PC-9 (cell line): ENCODE measurements at regions not wholly inside any gene's neighbourhood (a gene's known extent, or its start where the extent isn't known, plus 50 kb on each side); places are given as distances from the start of the nearest gene placed in this dataset.

ENCODE experiments used
- BruUV-seq: library from RNA; stranded (reverse); fragments of 400-500 nt; replicated peaks from 2 replicates; lab custom pipeline; 2021; lab: Mats Ljungman, UMichigan
- CTCF ChIA-PET: fragments of 300-600 bp; sonication (Branson Sonifier 250); formaldehyde crosslinking; loops from one replicate; lab custom pipeline; 2022; ENCODE audit warnings: antibody characterized with exemption; lab: Charles Lee
- POLR2A ChIA-PET: fragments of 300-600 bp; sonication (Branson Sonifier 250); formaldehyde crosslinking; loops from one replicate; lab custom pipeline; 2022; ENCODE audit warnings: antibody characterized with exemption; ENCODE audit not compliant: unreplicated experiment; lab: Charles Lee
- DNase-seq, 2 experiments: peaks; one replicate each; pipeline versions ENCODE4 v3.0.0 to v3.0.0-alpha.2; 2015 to 2022; ENCODE audit warnings: mixed read lengths in 1 of 2
- H2AFZ ChIP-seq: fragments of 200-600 bp; sonication (generic); 2 replicates; pipeline ENCODE4 v1.8.1; 2017; ENCODE audit warnings: antibody characterized with exemption
- H3F3A ChIP-seq: fragments of 200-600 bp; sonication (generic); 2 replicates; pipeline ENCODE4 v1.8.1; 2017; ENCODE audit warnings: antibody characterized with exemption, mild to moderate bottlenecking, low read depth; ENCODE audit not compliant: insufficient read depth
- H3K27ac ChIP-seq: fragments of 200-600 bp; sonication (generic); 2 replicates; pipeline ENCODE4 v1.6.1; 2016; ENCODE audit warnings: mixed run types
- H3K27me3 ChIP-seq: fragments of 200-600 bp; sonication (generic); 2 replicates; pipeline ENCODE4 v1.6.1; 2016; ENCODE audit warnings: low read depth, mixed run types; ENCODE audit not compliant: insufficient read depth
- H3K36me3 ChIP-seq: fragments of 200-600 bp; sonication (generic); 2 replicates; pipeline ENCODE4 v1.6.1; 2016; ENCODE audit warnings: low read depth, mixed run types
- H3K4me1 ChIP-seq: fragments of 200-600 bp; sonication (generic); replicated peaks from 2 replicates; pipeline ENCODE4 v1.6.1; 2016; ENCODE audit warnings: mixed run types; ENCODE audit not compliant: insufficient read depth
- H3K4me2 ChIP-seq: fragments of 200-600 bp; sonication (generic); 2 replicates; pipeline ENCODE4 v1.6.1; 2017; ENCODE audit warnings: mixed run types
- H3K4me3 ChIP-seq: fragments of 200-600 bp; sonication (generic); 2 replicates; pipeline ENCODE4 v1.6.1; 2016; ENCODE audit warnings: mixed run types
- H3K79me2 ChIP-seq: fragments of 200-600 bp; sonication (generic); 2 replicates; pipeline ENCODE4 v1.6.1; 2017; ENCODE audit warnings: low read depth, mixed run types
- H3K9me2 ChIP-seq: fragments of 200-600 bp; sonication (generic); 2 replicates; pipeline ENCODE4 v1.8.1; 2017; ENCODE audit warnings: mild to moderate bottlenecking; ENCODE audit not compliant: insufficient read depth
- H3K9me3 ChIP-seq: fragments of 200-600 bp; sonication (generic); 2 replicates; pipeline ENCODE4 v1.8.1; 2016; ENCODE audit warnings: low read depth; ENCODE audit not compliant: insufficient read depth
- H4K20me1 ChIP-seq: fragments of 200-600 bp; sonication (generic); 2 replicates; pipeline ENCODE4 v1.8.1; 2017; ENCODE audit not compliant: insufficient read depth
- CTCF ChIP-seq: fragments of 200-600 bp; sonication (generic); conservative IDR thresholded peaks from 2 replicates; pipeline ENCODE4 v1.6.1; 2017; ENCODE audit warnings: mixed run types, antibody characterized with exemption, mild to moderate bottlenecking, moderate library complexity
- EZH2 ChIP-seq: fragments of 200-600 bp; sonication (generic); IDR thresholded peaks from 2 replicates; pipeline ENCODE4 v1.8.0; 2017; ENCODE audit warnings: antibody characterized with exemption, low read depth
- intact Hi-C: fragments of 100-400 bp; cut with micrococcal nuclease; formaldehyde crosslinking; loops from one replicate; pipeline ENCODE4 v1.10.0; 2022; ENCODE audit not compliant: unreplicated experiment

GRCh38 chr10:29098423-29098822, 190.4 kb upstream of the LYZL1 start:
- Histone ChIP-seq H3K4me1 (peaks cover 17% of the 10 kb centered on the region), H3K9me3 (no peaks in the 10 kb centered on the region), H3K4me2 (no peak overlapping the region), H3K27ac (no peak overlapping the region), H3K9me2 (no peaks in the 10 kb centered on the region), H3K79me2 (no peaks in the 10 kb centered on the region), H3F3A (peaks cover 9% of the 10 kb centered on the region; the same call in 1 of the 2 replicates), H3K27me3 (no peaks in the 10 kb centered on the region), H4K20me1 (no peaks in the 10 kb centered on the region), H3K36me3 (no peaks in the 10 kb centered on the region), H3K4me3 (no peak overlapping the region), H2AFZ (no peak overlapping the region)
- no peak for DNase-seq
- intact Hi-C loops: loop anchor here (2.0 kb wide), 1 partner anchor 34 kb away; no protein-coding TSS in a partner anchor
- TF ChIP-seq EZH2 (no peak), CTCF (no peak)
- no TSS peak for BruUV-seq
- CTCF ChIA-PET: no interaction called here
- POLR2A ChIA-PET: interaction anchor here (0.7 kb wide), 1 partner anchor 27 kb away, joined by 6 read pairs; no protein-coding TSS in a partner anchor

GRCh38 chr10:29099001-29099400, 189.9 kb upstream of the LYZL1 start:
- POLR2A ChIA-PET: interaction anchor here (0.7 kb wide), 1 partner anchor 26 kb away, joined by 6 read pairs; no protein-coding TSS in a partner anchor
- DNase-seq: peak; percentile 26 to 79
- no peak overlapping the region for H3K4me3 ChIP-seq
- no peaks in the 10 kb centered on the region for H3K36me3 ChIP-seq
- H3K4me2 ChIP-seq: no peak overlapping the region
- peaks cover 9% of the 10 kb centered on the region; the same call in 1 of the 2 replicates for H3F3A ChIP-seq
- no peaks in the 10 kb centered on the region for H3K79me2 ChIP-seq
- no peaks in the 10 kb centered on the region for H3K27me3 ChIP-seq
- H3K9me2 ChIP-seq: no peaks in the 10 kb centered on the region
- peaks cover 23% of the 10 kb centered on the region for H3K4me1 ChIP-seq
- TF ChIP-seq EZH2 (no peak), CTCF (no peak)
- BruUV-seq: no TSS peak
- H3K27ac ChIP-seq: no peak overlapping the region
- no peak overlapping the region for H2AFZ ChIP-seq
- intact Hi-C loops: loop anchor here (2.0 kb wide), 1 partner anchor 34 kb away; no protein-coding TSS in a partner anchor
- CTCF ChIA-PET: no interaction called here
- H4K20me1 ChIP-seq: no peaks in the 10 kb centered on the region
- H3K9me3 ChIP-seq: no peaks in the 10 kb centered on the region

GRCh38 chr10:29099415-29099814, 189.5 kb upstream of the LYZL1 start:
- TF ChIP-seq EZH2 (no peak), CTCF (no peak)
- no peaks in the 10 kb centered on the region for H3K9me3 ChIP-seq
- H3K79me2 ChIP-seq: no peaks in the 10 kb centered on the region
- no peaks in the 10 kb centered on the region for H3K9me2 ChIP-seq
- no peak overlapping the region for H3K27ac ChIP-seq
- peaks cover 27% of the 10 kb centered on the region for H3K4me1 ChIP-seq
- ChIA-PET POLR2A (interaction anchor here (0.7 kb wide), 1 partner anchor 26 kb away, joined by 6 read pairs; no protein-coding TSS in a partner anchor), CTCF (no interaction called here)
- H3F3A ChIP-seq: peaks cover 11% of the 10 kb centered on the region; the same call in 1 of the 2 replicates
- H3K36me3 ChIP-seq: no peaks in the 10 kb centered on the region
- no peak overlapping the region for H3K4me3 ChIP-seq
- H3K4me2 ChIP-seq: no peak overlapping the region
- no peak overlapping the region for H2AFZ ChIP-seq
- no peaks in the 10 kb centered on the region for H3K27me3 ChIP-seq
- no peaks in the 10 kb centered on the region for H4K20me1 ChIP-seq
- no peak for DNase-seq
- intact Hi-C loops: loop anchor here (2.0 kb wide), 1 partner anchor 35 kb away; no protein-coding TSS in a partner anchor
- no TSS peak for BruUV-seq
